SK-N-SH (cell line): ENCODE measurements at regions not wholly inside any gene's neighbourhood (a gene's known extent, or its start where the extent isn't known, plus 50 kb on each side); places are given as distances from the start of the nearest gene placed in this dataset.

Source experiments
- CTCF ChIA-PET: fragments of 300-600, 350-600 bp; formaldehyde crosslinking; extraction: SDS; loops from one replicate; lab custom pipeline; 2021; lab: Yijun Ruan, JAX
- POLR2A ChIA-PET: fragments of 350-600 bp; sonication (Branson Sonifier 250); formaldehyde crosslinking; extraction: SDS; loops from one replicate; lab custom pipeline; 2020; ENCODE audit warnings: antibody characterized with exemption, inconsistent platforms; lab: Yijun Ruan, JAX
- DNase-seq: peaks from one replicate; pipeline ENCODE4 v3.0.0; 2012
- H2AFZ ChIP-seq: fragments of 200-600 bp; sonication (generic); 2 replicates; pipeline ENCODE4 v1.8.1; 2016; ENCODE audit warnings: antibody characterized with exemption, mild to moderate bottlenecking, low read depth
- H3F3A ChIP-seq: fragments of 200-600 bp; sonication (generic); replicated peaks from 2 replicates; pipeline ENCODE3; 2016; ENCODE audit warnings: antibody characterized with exemption, mild to moderate bottlenecking; ENCODE audit not compliant: insufficient read depth
- H3K27ac ChIP-seq, 2 experiments: fragments of 200-500 bp in 1 of 2; fragments of 200-600 bp in 1 of 2; sonication (Bioruptor generic) in 1 of 2; sonication (generic), shearing (Covaris generic) in 1 of 2; 2 replicates each; pipeline versions ENCODE4 v1.5.1 to v1.6.1; 2014 to 2016; ENCODE audit warnings: low read depth in 2 of 2, inconsistent platforms in 1 of 2, low read length in 1 of 2, mild to moderate bottlenecking in 1 of 2, mixed read lengths in 1 of 2
- H3K27me3 ChIP-seq: fragments of 200-600 bp; sonication (generic), shearing (Covaris generic); 2 replicates; pipeline ENCODE4 v1.6.1; 2016; ENCODE audit warnings: mixed run types; ENCODE audit not compliant: insufficient read depth
- H3K36me3 ChIP-seq, 2 experiments: fragments of 200-500 bp in 1 of 2; fragments of 200-600 bp in 1 of 2; sonication (Bioruptor generic) in 1 of 2; sonication (generic) in 1 of 2; replicated peaks in 1 of 2; 2 replicates each; pipeline versions ENCODE3 to v1.5.1; 2014 to 2016; ENCODE audit warnings: low read length in 1 of 2, mild to moderate bottlenecking in 1 of 2; ENCODE audit not compliant: insufficient read depth in 2 of 2, control insufficient read depth in 1 of 2
- H3K4me1 ChIP-seq, 2 experiments: fragments of 200-500 bp in 1 of 2; fragments of 200-600 bp in 1 of 2; sonication (Bioruptor generic) in 1 of 2; sonication (generic), shearing (Covaris generic) in 1 of 2; 2 replicates each; pipeline versions ENCODE4 v1.5.1 to v1.6.1; 2014 to 2016; ENCODE audit warnings: low read depth in 1 of 2, low read length in 1 of 2, mixed run types in 1 of 2; ENCODE audit not compliant: insufficient read depth in 2 of 2, control insufficient read depth in 1 of 2
- H3K4me2 ChIP-seq: fragments of 200-600 bp; sonication (generic), shearing (Covaris generic); 2 replicates; pipeline ENCODE4 v1.6.1; 2017; ENCODE audit warnings: mixed run types
- H3K4me3 ChIP-seq, 2 experiments: fragments of 200-500 bp in 1 of 2; fragments of 200-600 bp in 1 of 2; sonication (Bioruptor generic) in 1 of 2; sonication (generic), shearing (Covaris generic) in 1 of 2; 2 replicates each; pipeline versions ENCODE4 v1.5.1 to v1.8.1; 2014 to 2016; ENCODE audit warnings: low read depth in 2 of 2, inconsistent platforms in 1 of 2, low read length in 1 of 2, mild to moderate bottlenecking in 1 of 2, mixed read lengths in 1 of 2, moderate library complexity in 1 of 2
- H3K79me2 ChIP-seq: fragments of 200-600 bp; sonication (generic); 2 replicates; pipeline ENCODE4 v1.8.1; 2017; ENCODE audit warnings: mild to moderate bottlenecking; ENCODE audit not compliant: insufficient read depth
- H3K9ac ChIP-seq: fragments of 200-600 bp; sonication (generic); 2 replicates; pipeline ENCODE4 v1.6.1; 2017; ENCODE audit warnings: mixed run types
- H3K9me2 ChIP-seq: fragments of 200-600 bp; sonication (generic); 2 replicates; pipeline ENCODE4 v1.6.1; 2017; ENCODE audit warnings: mixed run types
- H3K9me3 ChIP-seq: fragments of 200-600 bp; sonication (generic); 2 replicates; pipeline ENCODE4 v1.6.1; 2017; ENCODE audit warnings: mixed run types, mild to moderate bottlenecking, moderate library complexity
- H4K20me1 ChIP-seq: fragments of 200-600 bp; sonication (generic); 2 replicates; pipeline ENCODE4 v1.6.1; 2017; ENCODE audit warnings: mild to moderate bottlenecking, mixed run types; ENCODE audit not compliant: insufficient read depth
- CHD2 ChIP-seq: fragments of 150-350 bp; IDR thresholded peaks from 2 replicates; pipeline ENCODE4 v1.6.1; 2018; ENCODE audit warnings: low read length; ENCODE audit not compliant: partially characterized antibody
- FOXM1 ChIP-seq: IDR thresholded peaks from 2 replicates; pipeline ENCODE4 v1.4.0; 2012; ENCODE audit warnings: low read depth, mild to moderate bottlenecking
- GATA2 ChIP-seq: sonication (generic); formaldehyde crosslinking; IDR thresholded peaks from 2 replicates; pipeline ENCODE4 v1.5.0; 2020; ENCODE audit warnings: mild to moderate bottlenecking, missing genetic modification reagents
- JUND ChIP-seq: IDR thresholded peaks from 2 replicates; pipeline ENCODE4 v1.4.0; 2012
- MXI1 ChIP-seq: IDR thresholded peaks from 2 replicates; pipeline ENCODE4 v1.6.1; 2012; ENCODE audit warnings: mild to moderate bottlenecking, low read depth, low read length, improper control_type of control experiment
- NRF1 ChIP-seq: IDR thresholded peaks from 2 replicates; pipeline ENCODE4 v1.6.1; 2012; ENCODE audit warnings: low read depth, mild to moderate bottlenecking, low read length
- POLR2AphosphoS5 ChIP-seq: IDR thresholded peaks from 2 replicates; pipeline ENCODE4 v1.6.1; 2012; ENCODE audit warnings: low read depth, low read length
- RAD21 ChIP-seq: IDR thresholded peaks from 2 replicates; pipeline ENCODE4 v1.6.1; 2012; ENCODE audit warnings: mild to moderate bottlenecking, low read length
- RFX5 ChIP-seq: IDR thresholded peaks from 2 replicates; pipeline ENCODE4 v1.6.1; 2012; ENCODE audit warnings: mild to moderate bottlenecking, improper control_type of control experiment, low read length
- RXRA ChIP-seq: IDR thresholded peaks from 2 replicates; pipeline ENCODE4 v1.4.0; 2012; ENCODE audit warnings: low read depth, mild to moderate bottlenecking, borderline replicate concordance
- SIN3A ChIP-seq: IDR thresholded peaks from 2 replicates; pipeline ENCODE4 v1.6.1; 2012; ENCODE audit warnings: low read depth, mild to moderate bottlenecking, low read length, moderate library complexity, borderline replicate concordance
- SMC3 ChIP-seq: IDR thresholded peaks from 2 replicates; pipeline ENCODE4 v1.6.1; 2012; ENCODE audit warnings: low read depth, low read length, improper control_type of control experiment
- TEAD4 ChIP-seq: IDR thresholded peaks from 2 replicates; pipeline ENCODE4 v1.4.0; 2012; ENCODE audit warnings: mild to moderate bottlenecking, borderline replicate concordance; ENCODE audit not compliant: insufficient read depth
- WGBS: methylation state at CpG from one replicate; pipeline ENCODE4 v1.1.6; 2017; ENCODE audit warnings: low lambda C conversion rate; 5-methylcytosine and 5-hydroxymethylcytosine counted together
- TF ChIP-seq, protein P1 (sequence below): fragments of 200-600 bp; sonication (generic); IDR thresholded peaks from 2 replicates; pipeline ENCODE4 v1.6.1; 2017; ENCODE audit warnings: antibody characterized with exemption, mild to moderate bottlenecking, moderate library complexity
- TF ChIP-seq, protein P2 (sequence below): fragments of 150-350 bp; IDR thresholded peaks from 2 replicates; pipeline ENCODE4 v1.6.1; 2017; ENCODE audit warnings: antibody characterized with exemption, low read length, low read depth, borderline replicate concordance
- TF ChIP-seq, protein P3 (sequence below): IDR thresholded peaks from 2 replicates; pipeline ENCODE4 v1.4.0; 2012; ENCODE audit warnings: low read depth, borderline replicate concordance
- TF ChIP-seq, protein P4 (sequence below): IDR thresholded peaks from 2 replicates; pipeline ENCODE4; 2012

DNA sequence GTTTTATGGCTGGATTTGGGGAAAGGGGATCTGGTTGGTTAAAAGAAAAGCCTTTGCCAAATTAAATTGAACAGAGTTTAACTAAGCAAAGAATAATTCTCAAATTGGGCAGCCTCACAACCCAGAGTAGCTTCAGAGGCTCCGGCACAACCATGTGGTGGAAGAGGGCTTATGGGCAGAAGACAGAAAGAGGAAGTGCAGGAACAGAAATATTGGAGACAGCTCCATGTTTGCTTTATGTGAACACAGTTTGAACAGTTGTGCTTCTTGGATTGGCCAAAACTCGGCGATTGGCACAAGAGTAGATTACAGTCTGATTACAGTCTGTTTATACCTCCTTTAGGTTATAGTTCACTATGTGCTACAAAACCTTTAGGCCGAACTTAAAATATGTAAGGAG lies 562.7 kb downstream of the TRIML1 start:
- H3K27ac ChIP-seq = no peak overlapping the region
- no peak overlapping the region for H3K4me3 ChIP-seq
- H4K20me1 ChIP-seq = no peaks in the 10 kb centered on the region
- DNase-seq = no peak
- WGBS = 51% methylated on average over 4 of the region's 4 CpGs
- H3K9me2 ChIP-seq = no peaks in the 10 kb centered on the region
- CTCF ChIA-PET = no interaction called here
- no peaks in the 10 kb centered on the region for H3K4me1 ChIP-seq
- H3K79me2 ChIP-seq = no peaks in the 10 kb centered on the region
- H3K36me3 ChIP-seq = no peaks in the 10 kb centered on the region
- TF ChIP-seq, protein P1, sequence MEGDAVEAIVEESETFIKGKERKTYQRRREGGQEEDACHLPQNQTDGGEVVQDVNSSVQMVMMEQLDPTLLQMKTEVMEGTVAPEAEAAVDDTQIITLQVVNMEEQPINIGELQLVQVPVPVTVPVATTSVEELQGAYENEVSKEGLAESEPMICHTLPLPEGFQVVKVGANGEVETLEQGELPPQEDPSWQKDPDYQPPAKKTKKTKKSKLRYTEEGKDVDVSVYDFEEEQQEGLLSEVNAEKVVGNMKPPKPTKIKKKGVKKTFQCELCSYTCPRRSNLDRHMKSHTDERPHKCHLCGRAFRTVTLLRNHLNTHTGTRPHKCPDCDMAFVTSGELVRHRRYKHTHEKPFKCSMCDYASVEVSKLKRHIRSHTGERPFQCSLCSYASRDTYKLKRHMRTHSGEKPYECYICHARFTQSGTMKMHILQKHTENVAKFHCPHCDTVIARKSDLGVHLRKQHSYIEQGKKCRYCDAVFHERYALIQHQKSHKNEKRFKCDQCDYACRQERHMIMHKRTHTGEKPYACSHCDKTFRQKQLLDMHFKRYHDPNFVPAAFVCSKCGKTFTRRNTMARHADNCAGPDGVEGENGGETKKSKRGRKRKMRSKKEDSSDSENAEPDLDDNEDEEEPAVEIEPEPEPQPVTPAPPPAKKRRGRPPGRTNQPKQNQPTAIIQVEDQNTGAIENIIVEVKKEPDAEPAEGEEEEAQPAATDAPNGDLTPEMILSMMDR = no peak
- no peak for TF ChIP-seq GATA2
- TF ChIP-seq, protein P2, sequence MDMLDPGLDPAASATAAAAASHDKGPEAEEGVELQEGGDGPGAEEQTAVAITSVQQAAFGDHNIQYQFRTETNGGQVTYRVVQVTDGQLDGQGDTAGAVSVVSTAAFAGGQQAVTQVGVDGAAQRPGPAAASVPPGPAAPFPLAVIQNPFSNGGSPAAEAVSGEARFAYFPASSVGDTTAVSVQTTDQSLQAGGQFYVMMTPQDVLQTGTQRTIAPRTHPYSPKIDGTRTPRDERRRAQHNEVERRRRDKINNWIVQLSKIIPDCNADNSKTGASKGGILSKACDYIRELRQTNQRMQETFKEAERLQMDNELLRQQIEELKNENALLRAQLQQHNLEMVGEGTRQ = no peak
- TF ChIP-seq SIN3A = no peak
- TF ChIP-seq TEAD4 = no peak
- no peak for TF ChIP-seq RXRA
- TF ChIP-seq RFX5 = no peak
- TF ChIP-seq SMC3 = no peak
- no peak for TF ChIP-seq CHD2
- TF ChIP-seq JUND = no peak
- TF ChIP-seq MXI1 = no peak
- TF ChIP-seq FOXM1 = no peak
- TF ChIP-seq, protein P3, sequence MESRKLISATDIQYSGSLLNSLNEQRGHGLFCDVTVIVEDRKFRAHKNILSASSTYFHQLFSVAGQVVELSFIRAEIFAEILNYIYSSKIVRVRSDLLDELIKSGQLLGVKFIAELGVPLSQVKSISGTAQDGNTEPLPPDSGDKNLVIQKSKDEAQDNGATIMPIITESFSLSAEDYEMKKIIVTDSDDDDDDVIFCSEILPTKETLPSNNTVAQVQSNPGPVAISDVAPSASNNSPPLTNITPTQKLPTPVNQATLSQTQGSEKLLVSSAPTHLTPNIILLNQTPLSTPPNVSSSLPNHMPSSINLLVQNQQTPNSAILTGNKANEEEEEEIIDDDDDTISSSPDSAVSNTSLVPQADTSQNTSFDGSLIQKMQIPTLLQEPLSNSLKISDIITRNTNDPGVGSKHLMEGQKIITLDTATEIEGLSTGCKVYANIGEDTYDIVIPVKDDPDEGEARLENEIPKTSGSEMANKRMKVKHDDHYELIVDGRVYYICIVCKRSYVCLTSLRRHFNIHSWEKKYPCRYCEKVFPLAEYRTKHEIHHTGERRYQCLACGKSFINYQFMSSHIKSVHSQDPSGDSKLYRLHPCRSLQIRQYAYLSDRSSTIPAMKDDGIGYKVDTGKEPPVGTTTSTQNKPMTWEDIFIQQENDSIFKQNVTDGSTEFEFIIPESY = no peak
- no peak for TF ChIP-seq NRF1
- no peak for TF ChIP-seq POLR2AphosphoS5
- TF ChIP-seq RAD21 = no peak
- TF ChIP-seq, protein P4, sequence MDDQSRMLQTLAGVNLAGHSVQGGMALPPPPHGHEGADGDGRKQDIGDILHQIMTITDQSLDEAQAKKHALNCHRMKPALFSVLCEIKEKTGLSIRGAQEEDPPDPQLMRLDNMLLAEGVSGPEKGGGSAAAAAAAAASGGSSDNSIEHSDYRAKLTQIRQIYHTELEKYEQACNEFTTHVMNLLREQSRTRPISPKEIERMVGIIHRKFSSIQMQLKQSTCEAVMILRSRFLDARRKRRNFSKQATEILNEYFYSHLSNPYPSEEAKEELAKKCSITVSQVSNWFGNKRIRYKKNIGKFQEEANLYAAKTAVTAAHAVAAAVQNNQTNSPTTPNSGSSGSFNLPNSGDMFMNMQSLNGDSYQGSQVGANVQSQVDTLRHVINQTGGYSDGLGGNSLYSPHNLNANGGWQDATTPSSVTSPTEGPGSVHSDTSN = no peak
- no peak overlapping the region for H3K4me2 ChIP-seq
- no peak overlapping the region for H3K9ac ChIP-seq
- no peaks in the 10 kb centered on the region for H3K9me3 ChIP-seq
- POLR2A ChIA-PET = no interaction called here
- no peaks in the 10 kb centered on the region; the same call in 1 of the 2 replicates for H3K27me3 ChIP-seq
- H2AFZ ChIP-seq = no peak overlapping the region
- H3F3A ChIP-seq = no peaks in the 10 kb centered on the region
